ENCODE measurements at regions not wholly inside any gene's neighbourhood (a gene's known extent, or its start where the extent isn't known, plus 50 kb on each side); places are given as distances from the start of the nearest gene placed in this dataset.

- no peak for DNase-seq (ENCODE audit: low read depth, low spot score)
These were observed 2121.5 kb upstream of the AGA start for GRCh38 chr4:179563741-179564140.

- no peak for DNase-seq (ENCODE audit: low read depth, low spot score)
These were observed 2127.3 kb upstream of the AGA start for GRCh38 chr4:179569549-179569948.

GRCh38 chr4:179582164-179582905 is 2140.1 kb upstream of the AGA start:
- DNase-seq (ENCODE audit: low read depth, low spot score), result no peak

GRCh38 chr4:179583221-179583620 is 2141.0 kb upstream of the AGA start:
- DNase-seq (ENCODE audit: low read depth, low spot score), result no peak

- no peak for DNase-seq (ENCODE audit: low read depth, low spot score)
These were observed 2141.9 kb upstream of the AGA start for GRCh38 chr4:179584101-179584500.

- no peak for DNase-seq (ENCODE audit: low read depth, low spot score)
These were observed 2143.5 kb upstream of the AGA start for GRCh38 chr4:179585761-179586160.

- DNase-seq (ENCODE audit: low read depth, low spot score), result no peak
These were observed 2144.2 kb upstream of the AGA start for GRCh38 chr4:179586460-179586859.

- DNase-seq (ENCODE audit: low read depth, low spot score), result no peak
These were observed 2153.6 kb upstream of the AGA start for GRCh38 chr4:179595671-179596410.

GRCh38 chr4:179596621-179597020 is 2154.4 kb upstream of the AGA start:
- no peak for DNase-seq (ENCODE audit: low read depth, low spot score)

GRCh38 chr4:179597301-179597700 is 2155.1 kb upstream of the AGA start:
- DNase-seq (ENCODE audit: low read depth, low spot score), result no peak

GRCh38 chr4:179601671-179602070 is 2159.4 kb upstream of the AGA start:
- DNase-seq (ENCODE audit: low read depth, low spot score), result no peak

- no peak for DNase-seq (ENCODE audit: low read depth, low spot score)
These were observed 2163.0 kb upstream of the AGA start for GRCh38 chr4:179605196-179605595.

- DNase-seq (ENCODE audit: low read depth, low spot score), result no peak
These were observed 2164.8 kb upstream of the AGA start for GRCh38 chr4:179607003-179607402.

GRCh38 chr4:179615704-179616103 is 2173.5 kb upstream of the AGA start:
- DNase-seq (ENCODE audit: low read depth, low spot score), result no peak

- DNase-seq (ENCODE audit: low read depth, low spot score), result no peak
These were observed 2176.7 kb upstream of the AGA start for GRCh38 chr4:179618966-179619365.

- no peak for DNase-seq (ENCODE audit: low read depth, low spot score)
These were observed 2182.5 kb upstream of the AGA start for GRCh38 chr4:179624768-179625181.

GRCh38 chr4:179625406-179625805 is 2183.2 kb upstream of the AGA start:
- DNase-seq (ENCODE audit: low read depth, low spot score), result no peak

GRCh38 chr4:179626687-179627086 is 2184.4 kb upstream of the AGA start:
- DNase-seq (ENCODE audit: low read depth, low spot score), result no peak

GRCh38 chr4:179631321-179631720 is 2189.1 kb upstream of the AGA start:
- no peak for DNase-seq (ENCODE audit: low read depth, low spot score)

GRCh38 chr4:179634862-179635261 is 2192.6 kb upstream of the AGA start:
- DNase-seq (ENCODE audit: low read depth, low spot score), result no peak

- no peak for DNase-seq (ENCODE audit: low read depth, low spot score)
These were observed 2220.3 kb upstream of the AGA start for GRCh38 chr4:179662522-179662921.

GRCh38 chr4:179663641-179664429 is 2221.6 kb upstream of the AGA start:
- no peak for DNase-seq (ENCODE audit: low read depth, low spot score)

All from smooth muscle cell of the brain vasculature (primary cell).